Osteocyte (in vitro differentiated cells): ENCODE measurements at regions not wholly inside any gene's neighbourhood (a gene's known extent, or its start where the extent isn't known, plus 50 kb on each side); places are given as distances from the start of the nearest gene placed in this dataset.

ENCODE experiments used
- DNase-seq: peaks from one replicate; pipeline ENCODE4 v3.0.0; 2021; ENCODE audit warnings: mixed read lengths; ENCODE audit not compliant: unreplicated experiment; ENCODE audit errors: extremely low spot score
- H3K27ac Mint-ChIP-seq: one replicate; pipeline ENCODE4 v1.8.0; 2021; ENCODE audit warnings: mild to moderate bottlenecking, mixed read lengths; ENCODE audit not compliant: unreplicated experiment
- H3K27me3 Mint-ChIP-seq: one replicate; pipeline ENCODE4 v1.8.0; 2021; ENCODE audit warnings: mixed read lengths; ENCODE audit not compliant: unreplicated experiment
- H3K36me3 Mint-ChIP-seq: one replicate; pipeline ENCODE4 v1.8.0; 2021; ENCODE audit warnings: mixed read lengths; ENCODE audit not compliant: unreplicated experiment
- H3K4me1 Mint-ChIP-seq: one replicate; pipeline ENCODE4 v1.8.0; 2021; ENCODE audit warnings: mixed read lengths; ENCODE audit not compliant: unreplicated experiment
- H3K4me3 Mint-ChIP-seq: one replicate; pipeline ENCODE4 v1.8.0; 2021; ENCODE audit warnings: mild to moderate bottlenecking, moderate library complexity, mixed read lengths; ENCODE audit not compliant: unreplicated experiment
- H3K9me3 Mint-ChIP-seq: one replicate; pipeline ENCODE4 v1.8.0; 2021; ENCODE audit warnings: mixed read lengths; ENCODE audit not compliant: unreplicated experiment
- TF ChIP-seq, protein P1 (sequence below): fragments of 200-600 bp; sonication (generic); IDR thresholded peaks from 2 replicates; pipeline ENCODE4 v1.5.0; 2021; ENCODE audit warnings: antibody characterized with exemption, mild to moderate bottlenecking, moderate library complexity

DNA sequence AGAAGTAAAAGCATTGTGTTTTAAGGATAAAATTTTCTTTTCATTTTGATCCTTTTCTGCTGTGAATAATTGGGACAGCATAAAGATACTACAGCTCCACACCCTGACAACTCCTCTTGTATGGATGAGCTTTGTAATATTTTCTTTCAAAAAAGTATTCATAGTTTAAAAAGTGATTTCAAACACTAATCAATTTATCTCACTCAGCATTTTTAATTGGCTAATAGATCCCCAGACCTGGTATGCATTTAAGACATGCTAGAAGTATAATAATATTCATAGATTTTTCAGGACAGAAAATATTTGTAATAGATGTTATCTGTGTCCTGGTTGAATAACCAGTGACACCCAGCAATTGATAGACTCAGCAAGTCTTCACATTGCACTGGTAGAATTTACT, 510.7 kb downstream of the RIT2 start:
- H3K27ac Mint-ChIP-seq, result no peak overlapping the region
- no peak overlapping the region for H3K4me3 Mint-ChIP-seq
- no peaks in the 10 kb centered on the region for H3K9me3 Mint-ChIP-seq
- TF ChIP-seq, protein P1, sequence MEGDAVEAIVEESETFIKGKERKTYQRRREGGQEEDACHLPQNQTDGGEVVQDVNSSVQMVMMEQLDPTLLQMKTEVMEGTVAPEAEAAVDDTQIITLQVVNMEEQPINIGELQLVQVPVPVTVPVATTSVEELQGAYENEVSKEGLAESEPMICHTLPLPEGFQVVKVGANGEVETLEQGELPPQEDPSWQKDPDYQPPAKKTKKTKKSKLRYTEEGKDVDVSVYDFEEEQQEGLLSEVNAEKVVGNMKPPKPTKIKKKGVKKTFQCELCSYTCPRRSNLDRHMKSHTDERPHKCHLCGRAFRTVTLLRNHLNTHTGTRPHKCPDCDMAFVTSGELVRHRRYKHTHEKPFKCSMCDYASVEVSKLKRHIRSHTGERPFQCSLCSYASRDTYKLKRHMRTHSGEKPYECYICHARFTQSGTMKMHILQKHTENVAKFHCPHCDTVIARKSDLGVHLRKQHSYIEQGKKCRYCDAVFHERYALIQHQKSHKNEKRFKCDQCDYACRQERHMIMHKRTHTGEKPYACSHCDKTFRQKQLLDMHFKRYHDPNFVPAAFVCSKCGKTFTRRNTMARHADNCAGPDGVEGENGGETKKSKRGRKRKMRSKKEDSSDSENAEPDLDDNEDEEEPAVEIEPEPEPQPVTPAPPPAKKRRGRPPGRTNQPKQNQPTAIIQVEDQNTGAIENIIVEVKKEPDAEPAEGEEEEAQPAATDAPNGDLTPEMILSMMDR, result no peak
- H3K36me3 Mint-ChIP-seq, result no peaks in the 10 kb centered on the region
- no peaks in the 10 kb centered on the region for H3K4me1 Mint-ChIP-seq
- DNase-seq, result no peak
- H3K27me3 Mint-ChIP-seq, result peaks cover 2% of the 10 kb centered on the region

DNA sequence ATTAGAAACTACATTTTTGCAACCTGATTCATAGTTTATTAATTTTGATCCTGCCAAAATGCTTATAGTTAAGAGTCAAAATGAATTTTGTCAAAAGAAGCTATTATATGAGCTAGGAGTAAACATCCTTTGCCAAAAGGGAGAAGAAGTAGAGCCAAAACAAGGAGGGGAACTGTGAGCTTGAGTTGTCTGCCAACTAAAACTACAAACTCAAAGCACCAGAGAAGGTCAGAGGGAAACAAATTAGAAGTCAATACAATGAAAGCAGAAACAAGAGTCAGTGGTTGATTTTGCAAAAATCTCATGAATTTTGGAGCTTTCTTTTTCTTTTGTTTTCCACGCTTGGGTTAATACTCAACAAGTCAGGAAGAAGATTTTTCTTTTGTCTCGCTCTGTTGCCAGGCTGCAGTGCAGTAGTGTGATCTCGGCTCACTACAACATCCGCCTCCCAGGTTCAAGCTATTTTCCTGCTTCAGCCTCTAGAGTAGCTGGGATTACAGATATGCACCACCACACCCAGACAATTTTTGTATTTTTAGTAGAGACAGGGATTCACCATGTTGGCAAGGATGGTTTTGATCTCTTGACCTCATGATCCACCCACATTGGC, 508.5 kb downstream of the RIT2 start:
- no peak for DNase-seq
- peaks cover 2% of the 10 kb centered on the region for H3K27me3 Mint-ChIP-seq

DNA sequence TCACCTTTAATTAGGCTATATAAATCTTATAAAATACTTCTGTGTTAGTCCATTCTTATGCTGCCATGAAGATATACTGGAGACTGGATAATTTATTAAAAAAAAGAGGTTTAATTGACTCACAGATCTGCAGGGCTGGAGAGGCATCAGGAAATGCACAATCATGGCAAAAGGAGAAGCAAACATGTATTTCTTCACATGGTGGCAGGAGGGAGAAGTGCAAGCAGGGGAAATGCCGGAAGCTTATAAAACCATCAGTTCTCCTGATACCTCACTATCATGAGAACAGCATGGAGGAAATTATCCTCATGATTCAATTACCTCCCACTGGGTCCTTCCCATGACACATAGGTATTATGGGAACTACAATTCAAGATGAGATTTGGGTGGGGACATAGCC, 504.4 kb downstream of the RIT2 start:
- Mint-ChIP-seq H3K27me3 (peaks cover 2% of the 10 kb centered on the region), H3K36me3 (no peaks in the 10 kb centered on the region), H3K4me1 (no peaks in the 10 kb centered on the region), H3K9me3 (no peaks in the 10 kb centered on the region), H3K4me3 (no peak overlapping the region), H3K27ac (no peak overlapping the region)
- TF ChIP-seq, protein P1, result no peak
- no peak for DNase-seq

More for the DNA sequence above, 508.5 kb downstream of the RIT2 start:
- TF ChIP-seq, protein P1, result no peak
- H3K27ac Mint-ChIP-seq, result no peak overlapping the region
- no peaks in the 10 kb centered on the region for H3K4me1 Mint-ChIP-seq
- H3K36me3 Mint-ChIP-seq, result no peaks in the 10 kb centered on the region
- no peaks in the 10 kb centered on the region for H3K9me3 Mint-ChIP-seq
- no peak overlapping the region for H3K4me3 Mint-ChIP-seq

DNA sequence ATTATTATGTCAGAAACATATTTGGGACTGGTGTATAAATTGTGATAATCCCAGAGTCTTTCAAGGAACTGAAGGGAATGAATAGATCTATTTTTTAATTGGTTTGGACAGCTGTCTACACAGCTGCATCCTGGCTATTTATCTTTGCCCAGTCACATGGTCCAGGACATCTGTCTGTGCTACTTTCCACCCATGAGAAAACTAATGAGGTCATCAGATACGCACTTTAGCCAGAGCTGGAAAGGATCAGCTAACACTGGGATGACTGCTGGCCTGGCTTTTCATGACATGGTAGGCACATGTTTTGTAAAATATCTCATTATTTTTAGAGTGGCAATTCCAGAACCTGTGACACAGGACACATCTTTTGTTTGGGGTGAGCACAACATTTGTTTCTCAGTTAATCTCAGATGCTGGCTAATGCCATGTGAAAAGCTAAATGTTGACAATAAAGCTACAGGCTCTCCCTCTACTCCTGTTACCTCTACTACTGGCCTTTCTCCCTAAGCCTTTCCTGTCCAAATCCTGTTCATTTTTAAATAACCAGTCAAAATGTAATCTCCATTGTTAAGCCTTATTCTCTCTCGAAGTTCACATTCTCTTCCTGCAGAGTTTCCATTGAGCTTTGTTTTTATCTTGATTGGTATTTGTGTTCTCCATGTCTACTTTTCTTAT, 500.7 kb downstream of the RIT2 start:
- no peaks in the 10 kb centered on the region for H3K27me3 Mint-ChIP-seq
- no peaks in the 10 kb centered on the region for H3K9me3 Mint-ChIP-seq
- H3K36me3 Mint-ChIP-seq, result no peaks in the 10 kb centered on the region
- H3K4me3 Mint-ChIP-seq, result no peak overlapping the region
- TF ChIP-seq, protein P1, result no peak
- H3K4me1 Mint-ChIP-seq, result no peaks in the 10 kb centered on the region
- DNase-seq, result no peak
- H3K27ac Mint-ChIP-seq, result no peak overlapping the region

DNA sequence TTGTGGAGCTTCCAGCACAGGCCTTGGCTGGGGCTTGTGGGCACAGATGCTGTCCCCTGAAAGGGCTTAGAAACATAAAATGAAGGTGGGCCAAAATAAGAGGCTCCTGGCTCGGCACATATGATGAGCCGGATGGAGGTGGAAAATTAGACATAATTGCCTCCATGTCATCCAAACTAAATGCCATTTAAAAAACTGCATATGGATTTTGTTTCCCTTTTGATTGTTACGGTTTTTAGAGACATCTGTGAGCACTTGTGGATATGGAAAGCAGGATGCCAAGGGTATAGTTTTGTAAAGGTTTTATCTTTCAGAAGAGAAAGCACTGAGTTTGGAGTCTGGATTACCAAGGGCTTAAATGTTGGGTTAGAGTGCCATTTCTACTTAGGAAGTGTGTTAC, 498.3 kb downstream of the RIT2 start:
- Mint-ChIP-seq H3K4me3 (no peak overlapping the region), H3K27me3 (no peaks in the 10 kb centered on the region)

More for the DNA sequence above, 498.3 kb downstream of the RIT2 start:
- H3K36me3 Mint-ChIP-seq, result no peaks in the 10 kb centered on the region
- DNase-seq, result no peak
- no peaks in the 10 kb centered on the region for H3K9me3 Mint-ChIP-seq
- no peak overlapping the region for H3K27ac Mint-ChIP-seq
- no peaks in the 10 kb centered on the region for H3K4me1 Mint-ChIP-seq
- TF ChIP-seq, protein P1, result no peak
